ENCODE measurements at regions not wholly inside any gene's neighbourhood (a gene's known extent, or its start where the extent isn't known, plus 50 kb on each side); places are given as distances from the start of the nearest gene placed in this dataset.

GRCh38 chr6:21955951-21956350 is 340.9 kb downstream of the PRL start:
- no peak overlapping the region for H3K4me3 ChIP-seq (ENCODE audit: severe bottlenecking)
- DNase-seq (ENCODE audit: low spot score) (no peak), ATAC-seq (ENCODE audit: low read depth) (no peak)
- H3K9me3 ChIP-seq (ENCODE audit: severe bottlenecking) = no peaks in the 10 kb centered on the region
- no peaks in the 10 kb centered on the region for H3K4me1 ChIP-seq (ENCODE audit: insufficient read depth, poor library complexity, severe bottlenecking)
- H3K27ac ChIP-seq (ENCODE audit: poor library complexity, severe bottlenecking) = no peak overlapping the region
- no peaks in the 10 kb centered on the region for H3K27me3 ChIP-seq (ENCODE audit: insufficient read depth, poor library complexity, severe bottlenecking)
- no peak for TF ChIP-seq CTCF (IDR thresholded peaks at IDR 0.05; ENCODE audit: poor library complexity, severe bottlenecking)
- no peaks in the 10 kb centered on the region for H3K36me3 ChIP-seq (ENCODE audit: low read depth)

GRCh38 chr6:21958428-21958827 is 338.4 kb downstream of the PRL start:
- ATAC-seq (ENCODE audit: low read depth) (no peak), DNase-seq (ENCODE audit: low spot score) (no peak)
- no peaks in the 10 kb centered on the region for H3K4me1 ChIP-seq (ENCODE audit: insufficient read depth, poor library complexity, severe bottlenecking)
- H3K9me3 ChIP-seq (ENCODE audit: severe bottlenecking) = no peaks in the 10 kb centered on the region
- no peaks in the 10 kb centered on the region for H3K36me3 ChIP-seq (ENCODE audit: low read depth)
- no peak overlapping the region for H3K27ac ChIP-seq (ENCODE audit: poor library complexity, severe bottlenecking)
- no peak overlapping the region for H3K4me3 ChIP-seq (ENCODE audit: severe bottlenecking)
- no peak for TF ChIP-seq CTCF (IDR thresholded peaks at IDR 0.05; ENCODE audit: poor library complexity, severe bottlenecking)
- no peaks in the 10 kb centered on the region for H3K27me3 ChIP-seq (ENCODE audit: insufficient read depth, poor library complexity, severe bottlenecking)

- H3K36me3 ChIP-seq (ENCODE audit: low read depth) = no peaks in the 10 kb centered on the region
- TF ChIP-seq CTCF (IDR thresholded peaks at IDR 0.05; ENCODE audit: poor library complexity, severe bottlenecking) = no peak
- ATAC-seq (ENCODE audit: low read depth) = no peak
- no peaks in the 10 kb centered on the region for H3K9me3 ChIP-seq (ENCODE audit: severe bottlenecking)
- H3K4me3 ChIP-seq (ENCODE audit: severe bottlenecking) = no peak overlapping the region
- H3K27me3 ChIP-seq (ENCODE audit: insufficient read depth, poor library complexity, severe bottlenecking) = no peaks in the 10 kb centered on the region
- DNase-seq (ENCODE audit: low spot score) = no peak
- no peaks in the 10 kb centered on the region for H3K4me1 ChIP-seq (ENCODE audit: insufficient read depth, poor library complexity, severe bottlenecking)
- no peak overlapping the region for H3K27ac ChIP-seq (ENCODE audit: poor library complexity, severe bottlenecking)
Observed at GRCh38 chr6:21961226-21961625, 335.6 kb downstream of the PRL start.

- Histone ChIP-seq H3K4me1 (ENCODE audit: insufficient read depth, poor library complexity, severe bottlenecking) (no peaks in the 10 kb centered on the region), H3K27ac (ENCODE audit: poor library complexity, severe bottlenecking) (no peak overlapping the region), H3K27me3 (ENCODE audit: insufficient read depth, poor library complexity, severe bottlenecking) (no peaks in the 10 kb centered on the region), H3K36me3 (ENCODE audit: low read depth) (no peaks in the 10 kb centered on the region), H3K4me3 (ENCODE audit: severe bottlenecking) (no peak overlapping the region), H3K9me3 (ENCODE audit: severe bottlenecking) (no peaks in the 10 kb centered on the region)
- no peak for ATAC-seq (ENCODE audit: low read depth)
- no peak for TF ChIP-seq CTCF (IDR thresholded peaks at IDR 0.05; ENCODE audit: poor library complexity, severe bottlenecking)
- DNase-seq (ENCODE audit: low spot score) = no peak
Observed at GRCh38 chr6:21965016-21965415, 331.8 kb downstream of the PRL start.

GRCh38 chr6:21965953-21966539 is 330.8 kb downstream of the PRL start:
- Histone ChIP-seq H3K36me3 (ENCODE audit: low read depth) (no peaks in the 10 kb centered on the region), H3K9me3 (ENCODE audit: severe bottlenecking) (no peaks in the 10 kb centered on the region), H3K27ac (ENCODE audit: poor library complexity, severe bottlenecking) (no peak overlapping the region), H3K4me3 (ENCODE audit: severe bottlenecking) (no peak overlapping the region), H3K27me3 (ENCODE audit: insufficient read depth, poor library complexity, severe bottlenecking) (no peaks in the 10 kb centered on the region), H3K4me1 (ENCODE audit: insufficient read depth, poor library complexity, severe bottlenecking) (no peaks in the 10 kb centered on the region)
- no peak for ATAC-seq (ENCODE audit: low read depth)
- DNase-seq (ENCODE audit: low spot score) = no peak
- TF ChIP-seq CTCF (IDR thresholded peaks at IDR 0.05; ENCODE audit: poor library complexity, severe bottlenecking) = no peak

All from RWPE2 (cell line).